B cell (primary cell): ENCODE measurements at regions not wholly inside any gene's neighbourhood (a gene's known extent, or its start where the extent isn't known, plus 50 kb on each side); places are given as distances from the start of the nearest gene placed in this dataset.

Experiments
- ATAC-seq: fragments of 200-7000 bp; cut with Tn5 transposase; one replicate; pipeline ENCODE4 v1.10.0; 2021; ENCODE audit warnings: low read depth, mild to moderate bottlenecking, moderate number of reproducible peaks, moderate library complexity
- CTCF ChIA-PET: fragments of 350-600 bp; sonication (Branson Sonifier 250); formaldehyde crosslinking; loops from one replicate; lab custom pipeline; 2021; ENCODE audit warnings: antibody characterized with exemption, inconsistent platforms; lab: Charles Lee
- POLR2A ChIA-PET: fragments of 350-600 bp; sonication (Branson Sonifier 250); formaldehyde crosslinking; loops from one replicate; lab custom pipeline; 2021; ENCODE audit warnings: antibody characterized with exemption; lab: Charles Lee
- DNase-seq: peaks from one replicate; pipeline ENCODE4 v3.0.0; 2013
- H2AFZ ChIP-seq: 2 replicates; pipeline ENCODE4 v1.6.1; 2012; ENCODE audit warnings: mild to moderate bottlenecking, low read depth, low read length; ENCODE audit not compliant: insufficient read depth, poor library complexity, severe bottlenecking
- H3K27ac ChIP-seq, 2 donors: 1 replicate in 1 of 2; 2 replicates in 1 of 2; pipeline ENCODE4 v1.5.1; 2012 to 2013; ENCODE audit warnings: low read length in 2 of 2, mild to moderate bottlenecking in 2 of 2, moderate library complexity in 1 of 2
- H3K27me3 ChIP-seq, 4 experiments: fragments of 200-600 bp in 1 of 4; sonication (generic) in 1 of 4; replicated peaks in 1 of 4; 1 replicate in 2 of 4; 2 replicates in 2 of 4; pipeline versions ENCODE4 v1.6.1 to v1.7.0; 2013 to 2016; ENCODE audit warnings: low read length in 3 of 4, mild to moderate bottlenecking in 2 of 4, mixed read lengths in 1 of 4, moderate library complexity in 1 of 4; ENCODE audit not compliant: insufficient read depth in 4 of 4, control insufficient read depth in 3 of 4; ENCODE audit errors: control extremely low read depth in 1 of 4
- H3K36me3 ChIP-seq, 2 experiments: replicated peaks in 1 of 2; 1 replicate in 1 of 2; 2 replicates in 1 of 2; pipeline versions ENCODE4 v1.6.1 to v1.7.1; 2013; ENCODE audit warnings: low read length in 1 of 2; ENCODE audit not compliant: insufficient read depth in 2 of 2, control insufficient read depth in 1 of 2; ENCODE audit errors: control extremely low read depth in 1 of 2, extremely low read depth in 1 of 2
- H3K4me1 ChIP-seq, 2 donors: fragments of 200-600 bp in 1 of 2; sonication (generic) in 1 of 2; 1 replicate in 1 of 2; 2 replicates in 1 of 2; pipeline versions ENCODE4 v1.5.1 to v1.6.1; 2013 to 2017; ENCODE audit warnings: low read length in 2 of 2; ENCODE audit not compliant: control insufficient read depth in 2 of 2, insufficient read depth in 2 of 2
- H3K4me2 ChIP-seq: replicated peaks from 2 replicates; pipeline ENCODE3; 2012; ENCODE audit warnings: mild to moderate bottlenecking, low read depth, low read length; ENCODE audit not compliant: poor library complexity, severe bottlenecking
- H3K4me3 ChIP-seq, 5 experiments: fragments of 200-600 bp in 1 of 5; sonication (generic) in 1 of 5; 1 replicate in 3 of 5; 2 replicates in 2 of 5; pipeline versions ENCODE4 v1.5.1 to v1.7.0; 2011 to 2016; ENCODE audit warnings: low read length in 4 of 5, mild to moderate bottlenecking in 4 of 5, low read depth in 2 of 5, control low read depth in 1 of 5, moderate library complexity in 1 of 5; ENCODE audit not compliant: insufficient read depth in 1 of 5; ENCODE audit errors: control extremely low read depth in 1 of 5, extremely low read depth in 1 of 5
- H3K79me2 ChIP-seq: fragments of 200-600 bp; sonication (generic); one replicate; pipeline ENCODE4 v1.6.0; 2016; ENCODE audit warnings: low read length; ENCODE audit not compliant: control insufficient read depth, insufficient read depth
- H3K9ac ChIP-seq: fragments of 200-600 bp; sonication (generic); 2 replicates; pipeline ENCODE4 v1.6.1; 2017; ENCODE audit warnings: mild to moderate bottlenecking, low read length, moderate library complexity
- H3K9me3 ChIP-seq, 3 donors: one replicate each; pipeline versions ENCODE4 v1.6.1 to v1.7.1; 2013; ENCODE audit warnings: low read length in 2 of 3; ENCODE audit not compliant: control insufficient read depth in 2 of 3, insufficient read depth in 1 of 3; ENCODE audit errors: control extremely low read depth in 1 of 3
- H4K20me1 ChIP-seq: 2 replicates; pipeline ENCODE4 v1.6.0; 2012; ENCODE audit warnings: mild to moderate bottlenecking, low read length; ENCODE audit not compliant: insufficient read depth, control insufficient read depth, poor library complexity, severe bottlenecking
- H3K27ac Mint-ChIP-seq: one replicate; pipeline ENCODE4 v1.8.0; 2021; ENCODE audit warnings: mixed read lengths
- H3K27me3 Mint-ChIP-seq: one replicate; pipeline ENCODE4 v1.8.0; 2021; ENCODE audit warnings: mixed read lengths
- H3K4me1 Mint-ChIP-seq: one replicate; pipeline ENCODE4 v1.8.0; 2021; ENCODE audit warnings: mixed read lengths
- H3K4me3 Mint-ChIP-seq: one replicate; pipeline ENCODE4 v1.8.0; 2021; ENCODE audit warnings: mixed read lengths
- H3K9me3 Mint-ChIP-seq: one replicate; pipeline ENCODE4 v1.8.0; 2022; ENCODE audit warnings: mixed read lengths; ENCODE audit not compliant: insufficient read depth
- CTCF ChIP-seq: fragments of 200-600 bp; IDR thresholded peaks from one replicate; pipeline ENCODE4 v1.8.0; 2022; ENCODE audit warnings: antibody characterized with exemption, mild to moderate bottlenecking
- EZH2 ChIP-seq: IDR thresholded peaks from 2 replicates; pipeline ENCODE4 v1.6.1; 2012; ENCODE audit warnings: borderline replicate concordance, low read depth, mild to moderate bottlenecking, moderate library complexity, low read length; ENCODE audit not compliant: insufficient read depth, poor library complexity, severe bottlenecking
- WGBS: methylation state at CpG from one replicate; pipeline ENCODE4 v1.1.5; 2013; ENCODE audit warnings: missing lambda C conversion rate; ENCODE audit not compliant: insufficient coverage; 5-methylcytosine and 5-hydroxymethylcytosine counted together
- intact Hi-C: fragments of 100-400 bp; cut with micrococcal nuclease; formaldehyde crosslinking; loops from one replicate; pipeline ENCODE4 v1.10.0; 2022

GRCh38 chr13:38483623-38484022 lies 134.0 kb downstream of the UFM1 start:
- CTCF ChIA-PET: no interaction called here
- H3K27me3 Mint-ChIP-seq: no peaks in the 10 kb centered on the region
- Histone ChIP-seq H4K20me1 (no peaks in the 10 kb centered on the region), H3K36me3 (no peaks in the 10 kb centered on the region), H3K27me3 (no peaks in the 10 kb centered on the region), H3K4me2 (no peak overlapping the region), H3K4me1 (no peaks in the 10 kb centered on the region), H3K79me2 (no peaks in the 10 kb centered on the region), H3K27ac (no peak overlapping the region), H3K4me3 (no peak overlapping the region), H3K9me3 (no peaks in the 10 kb centered on the region), H3K9ac (no peak overlapping the region), H2AFZ (no peak overlapping the region)
- no peaks in the 10 kb centered on the region for H3K4me1 Mint-ChIP-seq
- ATAC-seq (no peak), DNase-seq (no peak)
- no peak overlapping the region for H3K4me3 Mint-ChIP-seq
- no CpG with 5 or more reads among the region's 1 CpG for WGBS
- no peaks in the 10 kb centered on the region for H3K9me3 Mint-ChIP-seq
- TF ChIP-seq EZH2 (no peak), CTCF (no peak)
- intact Hi-C loops: no loop called here
- POLR2A ChIA-PET: no interaction called here
- H3K27ac Mint-ChIP-seq: no peak overlapping the region

- Mint-ChIP-seq H3K4me3 (no peak overlapping the region), H3K9me3 (no peaks in the 10 kb centered on the region), H3K27me3 (no peaks in the 10 kb centered on the region), H3K27ac (no peak overlapping the region), H3K4me1 (no peaks in the 10 kb centered on the region)
- ChIA-PET CTCF (no interaction called here), POLR2A (no interaction called here)
- H3K9ac ChIP-seq: no peak overlapping the region
- WGBS: no CpG with 5 or more reads among the region's 3 CpGs
- intact Hi-C loops: no loop called here
- H3K27me3 ChIP-seq: no peaks in the 10 kb centered on the region
- DNase-seq (no peak), ATAC-seq (no peak)
- no peaks in the 10 kb centered on the region for H3K79me2 ChIP-seq
- H3K27ac ChIP-seq: no peak overlapping the region
- H3K36me3 ChIP-seq: no peaks in the 10 kb centered on the region
- no peak overlapping the region for H3K4me2 ChIP-seq
- H2AFZ ChIP-seq: no peak overlapping the region
- no peaks in the 10 kb centered on the region for H3K4me1 ChIP-seq
- no peaks in the 10 kb centered on the region for H4K20me1 ChIP-seq
- H3K9me3 ChIP-seq: no peaks in the 10 kb centered on the region
- TF ChIP-seq EZH2 (no peak), CTCF (no peak)
- no peak overlapping the region for H3K4me3 ChIP-seq
Observed at GRCh38 chr13:38490657-38491056, 141.0 kb downstream of the UFM1 start.
